Caco-2 (cell line): ENCODE measurements at regions not wholly inside any gene's neighbourhood (a gene's known extent, or its start where the extent isn't known, plus 50 kb on each side); places are given as distances from the start of the nearest gene placed in this dataset.

Source experiments
- BruUV-seq: library from RNA; stranded (reverse); fragments of 400-500 nt; replicated peaks from 2 replicates; lab custom pipeline; 2021; lab: Mats Ljungman, UMichigan
- CTCF ChIA-PET: fragments of 300-600 bp; sonication (Branson Sonifier 250); formaldehyde crosslinking; loops from one replicate; lab custom pipeline; 2022; ENCODE audit warnings: antibody characterized with exemption; lab: Charles Lee
- POLR2A ChIA-PET: fragments of 300-600 bp; sonication (Branson Sonifier 250); formaldehyde crosslinking; loops from one replicate; lab custom pipeline; 2022; ENCODE audit warnings: antibody characterized with exemption; lab: Charles Lee
- DNase-seq, 2 experiments: peaks; one replicate each; pipeline versions ENCODE4 v3.0.0 to v3.0.0-alpha.2; 2020 to 2022
- H3K27me3 ChIP-seq: replicated peaks from 2 replicates; pipeline ENCODE4 v1.6.0; 2011; ENCODE audit warnings: low read length; ENCODE audit not compliant: control insufficient read depth, insufficient read depth
- H3K36me3 ChIP-seq: 2 replicates; pipeline ENCODE4 v1.5.1; 2011; ENCODE audit warnings: low read length; ENCODE audit not compliant: control insufficient read depth, insufficient read depth
- H3K4me1 ChIP-seq: fragments of 250-450 bp; sonication (Bioruptor Pico); 2 replicates; pipeline ENCODE4 v1.5.1; 2020; ENCODE audit warnings: mild to moderate bottlenecking
- H3K4me3 ChIP-seq: 2 replicates; pipeline ENCODE4 v1.5.1; 2011; ENCODE audit warnings: low read depth, mild to moderate bottlenecking, control low read depth, low read length
- H3K9me3 ChIP-seq: fragments of 250-450 bp; sonication (Bioruptor Pico); 2 replicates; pipeline ENCODE4 v1.5.1; 2020; ENCODE audit warnings: mild to moderate bottlenecking, moderate library complexity
- H3K27ac Mint-ChIP-seq: one replicate; pipeline ENCODE4 v1.8.0; 2022; ENCODE audit warnings: mixed read lengths; ENCODE audit not compliant: unreplicated experiment
- H3K27me3 Mint-ChIP-seq: one replicate; pipeline ENCODE4 v1.8.0; 2022; ENCODE audit warnings: mixed read lengths; ENCODE audit not compliant: insufficient read depth, unreplicated experiment
- H3K36me3 Mint-ChIP-seq: one replicate; pipeline ENCODE4 v1.8.0; 2022; ENCODE audit warnings: mild to moderate bottlenecking, mixed read lengths; ENCODE audit not compliant: insufficient read depth, unreplicated experiment
- H3K4me1 Mint-ChIP-seq: one replicate; pipeline ENCODE4 v1.8.0; 2022; ENCODE audit warnings: low read depth, mixed read lengths; ENCODE audit not compliant: unreplicated experiment
- H3K4me3 Mint-ChIP-seq: one replicate; pipeline ENCODE4 v1.8.0; 2022; ENCODE audit warnings: mild to moderate bottlenecking, moderate library complexity, mixed read lengths; ENCODE audit not compliant: unreplicated experiment
- H3K9me3 Mint-ChIP-seq: one replicate; pipeline ENCODE4 v1.8.0; 2022; ENCODE audit warnings: mixed read lengths; ENCODE audit not compliant: unreplicated experiment
- intact Hi-C: fragments of 100-400 bp; cut with micrococcal nuclease; formaldehyde crosslinking; loops from one replicate; pipeline ENCODE4 v1.10.0; 2022; ENCODE audit not compliant: unreplicated experiment
- TF ChIP-seq, protein P1 (sequence below), 2 experiments: fragments of 200-600 bp in 1 of 2; IDR thresholded peaks; 1 replicate in 1 of 2; 2 replicates in 1 of 2; pipeline versions ENCODE4 v1.5.1 to v1.8.0; 2011 to 2022; ENCODE audit warnings: antibody characterized with exemption in 1 of 2, control low read depth in 1 of 2, inconsistent platforms in 1 of 2, low read depth in 1 of 2, low read length in 1 of 2, mild to moderate bottlenecking in 1 of 2, moderate library complexity in 1 of 2; ENCODE audit not compliant: insufficient read depth in 1 of 2, severe bottlenecking in 1 of 2, unreplicated experiment in 1 of 2

GRCh38 chr10:61338146-61338545 lies 115.0 kb downstream of the TMEM26 start:
- H3K4me1 Mint-ChIP-seq: no peaks in the 10 kb centered on the region
- DNase-seq: no peak
- CTCF ChIA-PET: interaction anchor here (0.6 kb wide), 1 partner anchor 27 kb away, joined by 3 read pairs; no protein-coding TSS in a partner anchor
- H3K27me3 Mint-ChIP-seq: peaks cover 14% of the 10 kb centered on the region
- no peak overlapping the region for H3K27ac Mint-ChIP-seq
- H3K9me3 Mint-ChIP-seq: no peaks in the 10 kb centered on the region
- H3K4me3 Mint-ChIP-seq: no peak overlapping the region
- Histone ChIP-seq H3K9me3 (no peaks in the 10 kb centered on the region), H3K4me1 (no peaks in the 10 kb centered on the region), H3K36me3 (no peaks in the 10 kb centered on the region), H3K4me3 (no peak overlapping the region), H3K27me3 (no peaks in the 10 kb centered on the region)
- POLR2A ChIA-PET: no interaction called here
- TF ChIP-seq, protein P1, sequence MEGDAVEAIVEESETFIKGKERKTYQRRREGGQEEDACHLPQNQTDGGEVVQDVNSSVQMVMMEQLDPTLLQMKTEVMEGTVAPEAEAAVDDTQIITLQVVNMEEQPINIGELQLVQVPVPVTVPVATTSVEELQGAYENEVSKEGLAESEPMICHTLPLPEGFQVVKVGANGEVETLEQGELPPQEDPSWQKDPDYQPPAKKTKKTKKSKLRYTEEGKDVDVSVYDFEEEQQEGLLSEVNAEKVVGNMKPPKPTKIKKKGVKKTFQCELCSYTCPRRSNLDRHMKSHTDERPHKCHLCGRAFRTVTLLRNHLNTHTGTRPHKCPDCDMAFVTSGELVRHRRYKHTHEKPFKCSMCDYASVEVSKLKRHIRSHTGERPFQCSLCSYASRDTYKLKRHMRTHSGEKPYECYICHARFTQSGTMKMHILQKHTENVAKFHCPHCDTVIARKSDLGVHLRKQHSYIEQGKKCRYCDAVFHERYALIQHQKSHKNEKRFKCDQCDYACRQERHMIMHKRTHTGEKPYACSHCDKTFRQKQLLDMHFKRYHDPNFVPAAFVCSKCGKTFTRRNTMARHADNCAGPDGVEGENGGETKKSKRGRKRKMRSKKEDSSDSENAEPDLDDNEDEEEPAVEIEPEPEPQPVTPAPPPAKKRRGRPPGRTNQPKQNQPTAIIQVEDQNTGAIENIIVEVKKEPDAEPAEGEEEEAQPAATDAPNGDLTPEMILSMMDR (IDR thresholded peaks at IDR 0.05; ENCODE audit: insufficient read depth in 1 of 2, low read depth in 1 of 2, low read length in 1 of 2, severe bottlenecking in 1 of 2, unreplicated experiment in 1 of 2): no peak
- no peaks in the 10 kb centered on the region for H3K36me3 Mint-ChIP-seq
- intact Hi-C loops: no loop called here
- BruUV-seq: no TSS peak

DNA sequence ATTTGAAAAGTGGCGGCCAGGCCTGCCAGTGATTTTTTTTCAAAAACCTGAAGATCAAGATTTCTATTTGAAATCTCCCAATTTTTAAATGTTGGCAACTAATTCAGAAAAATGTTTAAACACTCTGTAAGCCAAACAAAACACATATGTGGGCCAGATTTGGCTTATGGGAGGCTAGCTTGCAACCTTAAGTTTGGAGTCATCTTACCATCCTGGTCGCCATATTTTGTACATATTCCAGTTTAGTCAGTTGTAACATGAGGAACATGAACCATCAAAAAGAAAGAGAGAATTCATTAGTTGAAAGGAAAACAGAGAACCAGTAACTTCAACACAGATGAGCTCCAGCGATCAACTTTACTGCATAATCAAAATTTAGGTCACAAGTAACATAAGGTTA lies 115.4 kb downstream of the TMEM26 start:
- H3K27me3 Mint-ChIP-seq: peaks cover 14% of the 10 kb centered on the region
- H3K36me3 Mint-ChIP-seq: no peaks in the 10 kb centered on the region
- DNase-seq: no peak
- no peaks in the 10 kb centered on the region for H3K27me3 ChIP-seq
- no peaks in the 10 kb centered on the region for H3K36me3 ChIP-seq
- no peak overlapping the region for H3K27ac Mint-ChIP-seq
- BruUV-seq: no TSS peak
- POLR2A ChIA-PET: no interaction called here
- intact Hi-C loops: no loop called here
- no peaks in the 10 kb centered on the region for H3K9me3 ChIP-seq
- H3K4me1 Mint-ChIP-seq: no peaks in the 10 kb centered on the region
- TF ChIP-seq, protein P1 (IDR thresholded peaks at IDR 0.05; ENCODE audit: insufficient read depth in 1 of 2, low read depth in 1 of 2, low read length in 1 of 2, severe bottlenecking in 1 of 2, unreplicated experiment in 1 of 2): no peak
- no peak overlapping the region for H3K4me3 Mint-ChIP-seq
- H3K4me3 ChIP-seq: no peak overlapping the region
- H3K4me1 ChIP-seq: no peaks in the 10 kb centered on the region
- H3K9me3 Mint-ChIP-seq: no peaks in the 10 kb centered on the region
- CTCF ChIA-PET: interaction anchor here (0.6 kb wide), 1 partner anchor 27 kb away, joined by 3 read pairs; no protein-coding TSS in a partner anchor

GRCh38 chr10:61336831-61337230 lies 116.3 kb downstream of the TMEM26 start:
- H3K4me1 Mint-ChIP-seq: no peaks in the 10 kb centered on the region
- no peak overlapping the region for H3K4me3 ChIP-seq
- no peak overlapping the region for H3K27ac Mint-ChIP-seq
- no peak overlapping the region for H3K4me3 Mint-ChIP-seq
- BruUV-seq: no TSS peak
- ChIA-PET CTCF (no interaction called here), POLR2A (no interaction called here)
- H3K27me3 Mint-ChIP-seq: peaks cover 11% of the 10 kb centered on the region
- intact Hi-C loops: no loop called here
- no peaks in the 10 kb centered on the region for H3K9me3 ChIP-seq
- H3K4me1 ChIP-seq: no peaks in the 10 kb centered on the region
- no peaks in the 10 kb centered on the region for H3K36me3 Mint-ChIP-seq
- no peaks in the 10 kb centered on the region for H3K36me3 ChIP-seq
- H3K27me3 ChIP-seq: no peaks in the 10 kb centered on the region
- TF ChIP-seq, protein P1 (IDR thresholded peaks at IDR 0.05; ENCODE audit: insufficient read depth in 1 of 2, low read depth in 1 of 2, low read length in 1 of 2, severe bottlenecking in 1 of 2, unreplicated experiment in 1 of 2): no peak
- H3K9me3 Mint-ChIP-seq: no peaks in the 10 kb centered on the region
- DNase-seq: no peak
